GM18498 (cell line): ENCODE measurements at regions not wholly inside any gene's neighbourhood (a gene's known extent, or its start where the extent isn't known, plus 50 kb on each side); places are given as distances from the start of the nearest gene placed in this dataset.

Experiments used
- ATAC-seq: cut with Tn5 transposase; IDR thresholded peaks from one replicate; pipeline ENCODE4 v1.9.1; 2021; ENCODE audit warnings: mild to moderate bottlenecking, moderate library complexity; ENCODE audit not compliant: unreplicated experiment

GRCh38 chr3:74676-75243 is 121.8 kb upstream of the CHL1 start:
- ATAC-seq = no peak

- ATAC-seq = no peak
These were observed 121.3 kb upstream of the CHL1 start for GRCh38 chr3:75260-75659.

DNA sequence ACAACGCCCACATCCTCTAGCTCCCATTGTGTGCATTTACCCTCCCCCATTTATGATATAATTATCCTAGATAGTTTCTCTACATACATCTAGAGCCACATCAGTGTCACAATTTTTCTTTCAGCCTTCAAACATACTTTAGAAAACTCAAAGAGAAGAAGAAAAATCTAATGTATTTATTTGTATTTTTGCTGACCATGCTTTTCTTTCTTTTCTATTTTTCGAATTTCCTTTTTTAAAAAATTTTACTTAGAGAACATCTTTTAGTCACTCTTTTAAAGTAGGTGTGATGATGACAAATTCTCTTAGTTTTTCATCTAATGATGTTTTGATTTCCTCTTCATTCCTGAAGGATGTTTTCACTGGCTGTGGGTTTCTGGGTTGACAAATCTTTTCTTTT is 117.0 kb upstream of the CHL1 start:
- no peak for ATAC-seq

- ATAC-seq = no peak
These were observed 114.1 kb upstream of the CHL1 start for GRCh38 chr3:82508-82907.

DNA sequence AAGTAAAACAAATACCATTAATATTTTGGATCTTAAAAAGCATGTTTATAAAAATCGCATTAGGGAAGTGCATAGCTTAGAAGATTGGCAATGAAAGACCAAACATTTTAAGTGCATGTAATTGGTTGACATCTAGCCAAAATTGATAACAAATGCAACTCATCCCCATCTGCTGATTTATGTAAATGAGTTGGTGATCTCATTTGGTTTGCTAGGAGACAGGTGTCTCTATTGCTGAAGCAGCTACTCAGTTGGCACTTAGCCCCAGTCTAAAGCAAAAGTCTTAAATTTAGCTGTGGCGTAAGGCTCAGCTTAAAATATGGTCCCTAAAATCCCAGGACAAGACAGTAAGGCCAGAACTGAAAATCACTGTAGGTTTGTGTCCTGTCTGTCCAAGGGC is 113.5 kb upstream of the CHL1 start:
- no peak for ATAC-seq

DNA sequence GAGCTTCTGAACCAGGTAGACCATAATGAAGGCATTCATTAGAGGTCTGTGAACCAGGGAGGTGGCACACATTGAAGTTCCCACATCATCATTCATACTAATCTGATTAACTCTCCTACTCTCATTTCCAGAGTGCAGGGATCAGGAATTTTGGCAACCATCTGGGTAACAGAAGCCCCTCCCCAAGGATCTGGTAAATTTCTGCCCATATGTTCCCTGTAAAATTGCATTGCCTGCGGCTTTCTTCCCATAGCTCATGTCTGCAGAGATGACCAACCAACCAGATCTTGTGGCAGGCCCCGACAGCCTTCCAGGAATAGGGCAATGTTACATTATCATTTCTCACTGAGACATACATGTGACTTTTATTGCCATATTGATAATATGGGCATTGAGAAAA is 111.4 kb upstream of the CHL1 start:
- ATAC-seq = no peak

- no peak for ATAC-seq
These were observed 108.3 kb upstream of the CHL1 start for GRCh38 chr3:88267-88666.

DNA sequence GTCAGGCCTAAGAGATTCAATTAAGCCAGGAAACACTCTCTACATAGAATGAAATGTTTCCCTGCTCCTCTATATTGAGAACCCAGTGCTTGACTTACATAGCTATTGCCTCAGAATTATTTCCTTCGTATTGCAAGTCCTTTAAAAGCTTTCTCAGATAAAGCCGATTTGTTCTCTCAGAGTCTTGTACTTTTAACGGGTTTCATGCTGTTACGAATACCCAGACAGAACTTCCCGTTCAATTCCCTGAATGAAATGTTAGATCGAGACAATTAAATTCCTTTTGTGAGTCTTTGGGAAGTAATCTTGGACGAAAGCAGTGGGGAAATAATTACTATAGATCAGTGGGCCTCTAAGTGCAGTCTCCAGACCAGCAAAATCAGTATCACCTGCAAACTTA is 102.8 kb upstream of the CHL1 start:
- no peak for ATAC-seq

- ATAC-seq = no peak
These were observed 100.3 kb upstream of the CHL1 start for GRCh38 chr3:96259-96658.

DNA sequence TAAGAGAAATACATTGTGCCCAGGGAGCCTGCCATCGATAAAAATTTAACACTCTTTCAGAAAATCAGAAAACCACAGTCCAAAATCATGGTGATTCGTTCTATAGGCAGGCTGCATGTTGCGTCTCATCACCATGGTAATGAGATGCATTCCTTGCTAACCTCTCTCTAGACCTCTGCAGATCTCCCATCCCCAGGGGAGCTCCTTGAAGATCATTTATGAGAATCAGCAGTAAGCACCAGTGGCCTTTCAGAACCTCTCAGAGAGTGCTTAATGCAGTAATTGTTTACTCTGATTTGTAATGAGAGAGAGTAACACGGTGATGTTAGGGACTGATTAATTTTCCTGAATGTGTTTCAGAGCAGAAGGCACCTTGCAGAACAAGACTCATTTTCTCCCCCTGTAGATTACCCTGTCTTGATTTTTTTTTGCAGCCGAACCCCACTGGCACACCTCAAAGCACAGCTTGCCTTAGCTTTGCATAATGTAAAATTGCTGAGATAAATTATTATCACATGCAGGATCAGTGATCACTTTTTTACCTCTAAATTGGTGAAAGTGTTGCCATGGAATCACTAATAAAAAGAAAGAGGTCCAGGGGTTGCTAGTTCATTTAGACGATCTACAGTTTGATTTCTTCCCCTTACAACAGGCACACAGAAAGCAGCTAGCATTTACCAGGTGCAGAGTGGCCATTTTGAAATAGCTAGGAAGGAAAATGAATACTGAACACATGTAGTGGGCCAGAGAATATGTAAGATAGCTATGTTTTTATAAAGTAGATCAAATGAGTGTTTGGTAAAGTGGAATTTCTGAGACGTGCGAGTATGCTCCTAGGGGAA is 98.9 kb upstream of the CHL1 start:
- ATAC-seq = no peak

DNA sequence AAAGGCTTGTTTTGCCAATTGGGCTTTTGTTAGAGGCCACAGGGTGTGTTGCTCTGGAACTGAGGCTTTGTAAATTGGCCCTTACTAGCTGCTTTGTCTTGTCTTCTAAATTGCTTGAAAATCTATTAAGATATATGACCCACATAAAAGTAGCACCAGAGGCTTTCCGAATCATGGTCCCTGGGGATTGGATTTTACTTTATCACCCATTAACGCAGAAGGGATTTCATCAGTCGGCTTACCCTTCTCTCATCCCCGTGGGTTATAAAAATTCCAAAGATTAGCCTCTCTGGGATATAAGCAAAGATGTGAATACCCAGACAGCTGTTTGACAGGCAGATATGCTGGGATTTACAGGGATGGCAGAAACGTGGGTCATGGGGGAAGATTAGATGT is 98.3 kb upstream of the CHL1 start:
- ATAC-seq = no peak

DNA sequence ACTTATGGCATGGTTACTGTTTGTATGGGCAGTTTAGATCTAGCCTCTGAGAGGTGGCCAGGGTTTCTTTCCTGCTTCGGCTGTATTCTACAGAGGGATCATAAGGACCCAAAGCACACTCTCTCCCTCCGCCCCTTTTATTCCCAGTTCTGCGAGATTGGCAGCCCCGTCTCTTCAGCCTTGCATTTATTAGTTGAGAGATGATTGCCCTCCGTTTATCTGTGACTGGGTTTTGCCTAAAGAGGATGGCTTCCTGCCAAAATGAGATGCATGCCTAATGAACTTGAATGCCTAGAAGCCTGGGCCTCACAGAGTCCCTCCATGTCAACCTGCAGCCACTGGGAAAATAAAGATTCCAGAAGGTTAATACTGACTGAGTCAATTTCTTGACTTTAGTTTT is 97.1 kb upstream of the CHL1 start:
- ATAC-seq = no peak

- ATAC-seq = no peak
These were observed 94.1 kb upstream of the CHL1 start for GRCh38 chr3:102484-102883.

GRCh38 chr3:103991-104390 is 92.6 kb upstream of the CHL1 start:
- no peak for ATAC-seq

- ATAC-seq = no peak
These were observed 91.0 kb upstream of the CHL1 start for GRCh38 chr3:105585-105984.

DNA sequence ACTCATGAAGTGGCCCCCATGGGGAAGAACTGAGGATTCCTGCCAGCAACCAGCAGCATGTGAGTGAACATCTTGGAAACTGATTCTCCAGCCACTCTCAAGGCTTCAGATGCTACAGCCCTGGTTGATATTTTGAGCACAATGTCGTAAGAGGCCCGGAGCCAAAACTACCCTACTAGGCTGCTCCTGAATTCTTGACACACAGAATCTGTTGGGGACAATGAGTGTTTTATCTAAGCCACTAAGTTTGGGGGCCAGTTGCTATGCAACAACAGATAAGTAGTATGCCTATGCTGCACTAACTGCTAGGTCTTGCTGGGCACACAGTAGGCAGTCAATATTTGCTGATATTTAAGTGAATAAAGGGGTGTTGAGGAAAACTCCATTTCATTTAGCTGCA is 89.9 kb upstream of the CHL1 start:
- ATAC-seq = no peak

DNA sequence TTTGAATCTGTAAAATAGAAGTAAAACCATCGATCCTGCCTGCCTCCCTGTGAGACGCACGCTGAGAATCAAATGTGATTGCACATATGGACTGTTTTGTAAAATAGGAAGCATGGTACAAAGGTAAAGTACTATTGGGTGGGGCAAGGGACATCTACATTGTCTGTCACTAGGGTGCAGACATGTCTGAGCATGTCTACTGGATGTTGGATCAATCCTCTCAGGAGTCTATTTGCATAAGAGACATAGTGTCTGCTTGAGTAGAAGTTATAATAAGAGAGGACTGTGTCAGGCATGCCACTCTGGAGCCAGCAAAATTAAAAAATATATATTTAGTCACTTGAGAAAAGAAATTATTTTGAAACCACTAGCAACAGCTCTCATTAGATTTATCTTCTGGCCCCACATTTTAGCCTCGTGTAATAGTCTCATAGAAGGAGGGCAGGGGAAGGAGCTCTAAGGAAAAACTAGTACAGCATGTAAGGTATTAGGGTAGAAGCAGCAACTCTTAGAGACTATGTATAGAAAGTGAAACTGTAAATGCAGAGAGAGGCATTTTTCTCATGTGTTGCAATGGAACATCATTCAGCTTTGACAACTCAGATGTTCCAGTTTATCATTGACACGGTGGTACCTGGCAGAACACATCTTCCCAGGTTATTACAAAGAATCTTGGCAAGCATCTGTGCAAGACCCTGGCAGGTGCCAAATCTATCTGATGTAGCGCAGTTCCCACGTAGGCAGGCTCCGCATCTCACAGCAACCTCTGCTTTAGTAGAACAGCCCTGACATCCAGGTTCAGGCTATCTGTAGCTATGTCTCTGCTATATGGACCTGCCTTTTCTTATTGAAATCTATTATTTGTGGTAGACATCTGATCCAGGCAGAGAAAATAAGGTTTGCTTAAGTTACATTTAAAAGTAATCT is 85.2 kb upstream of the CHL1 start:
- ATAC-seq = peak; percentile 79

DNA sequence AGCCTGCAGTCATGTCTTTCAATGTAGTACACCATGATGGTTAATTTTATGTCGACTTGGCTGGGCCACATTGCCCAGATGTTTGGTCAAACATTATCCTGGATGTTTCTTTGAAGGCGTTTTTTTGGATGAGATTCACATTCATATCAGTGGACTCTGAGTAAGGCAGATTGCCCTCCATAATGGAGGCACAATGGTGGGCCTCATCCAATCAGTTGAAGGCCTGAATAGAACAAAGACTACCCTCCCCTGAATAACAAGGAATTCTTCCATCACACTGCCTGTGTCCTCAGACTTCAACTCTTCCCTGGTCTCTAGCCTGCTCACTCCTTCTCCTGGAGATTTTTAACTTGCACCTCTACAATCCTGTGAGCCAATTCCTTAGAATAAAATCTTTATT is 83.8 kb upstream of the CHL1 start:
- no peak for ATAC-seq

- no peak for ATAC-seq
These were observed 77.9 kb upstream of the CHL1 start for GRCh38 chr3:118666-119065.

GRCh38 chr3:123341-123740 is 73.2 kb upstream of the CHL1 start:
- ATAC-seq = no peak

- no peak for ATAC-seq
These were observed 71.9 kb upstream of the CHL1 start for GRCh38 chr3:124557-125179.
